ENCODE measurements at regions not wholly inside any gene's neighbourhood (a gene's known extent, or its start where the extent isn't known, plus 50 kb on each side); places are given as distances from the start of the nearest gene placed in this dataset.

DNA sequence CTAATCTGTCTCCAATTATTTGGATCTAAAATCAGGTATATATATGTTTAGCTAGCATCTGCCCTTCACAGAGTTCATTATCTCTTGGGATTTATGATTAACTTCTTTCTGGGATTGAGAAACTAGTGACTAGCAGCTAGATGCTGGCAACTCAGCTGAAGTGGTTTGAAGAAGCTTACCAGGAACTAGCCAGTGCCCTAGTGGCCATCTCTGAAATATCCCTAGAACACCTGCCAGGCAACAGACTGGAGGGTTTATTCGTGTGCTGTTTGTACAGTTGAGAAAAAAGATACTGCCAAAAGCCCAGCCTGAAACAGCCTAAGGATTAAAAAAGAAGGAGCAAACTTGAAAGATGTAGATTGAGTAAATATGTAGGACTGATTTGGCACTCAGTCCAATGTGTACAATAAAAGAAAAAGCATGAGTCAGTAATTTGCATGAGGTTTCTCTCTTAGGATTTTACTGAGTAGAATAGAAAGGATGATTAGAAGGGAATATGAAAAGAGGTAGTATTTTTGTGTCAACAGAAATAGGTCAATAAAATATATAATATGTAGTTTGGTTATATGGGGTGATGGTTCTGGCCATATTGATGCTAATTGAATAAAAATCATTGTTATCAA is 1144.6 kb upstream of the ADGRL2 start:
- TF ChIP-seq, protein P1, sequence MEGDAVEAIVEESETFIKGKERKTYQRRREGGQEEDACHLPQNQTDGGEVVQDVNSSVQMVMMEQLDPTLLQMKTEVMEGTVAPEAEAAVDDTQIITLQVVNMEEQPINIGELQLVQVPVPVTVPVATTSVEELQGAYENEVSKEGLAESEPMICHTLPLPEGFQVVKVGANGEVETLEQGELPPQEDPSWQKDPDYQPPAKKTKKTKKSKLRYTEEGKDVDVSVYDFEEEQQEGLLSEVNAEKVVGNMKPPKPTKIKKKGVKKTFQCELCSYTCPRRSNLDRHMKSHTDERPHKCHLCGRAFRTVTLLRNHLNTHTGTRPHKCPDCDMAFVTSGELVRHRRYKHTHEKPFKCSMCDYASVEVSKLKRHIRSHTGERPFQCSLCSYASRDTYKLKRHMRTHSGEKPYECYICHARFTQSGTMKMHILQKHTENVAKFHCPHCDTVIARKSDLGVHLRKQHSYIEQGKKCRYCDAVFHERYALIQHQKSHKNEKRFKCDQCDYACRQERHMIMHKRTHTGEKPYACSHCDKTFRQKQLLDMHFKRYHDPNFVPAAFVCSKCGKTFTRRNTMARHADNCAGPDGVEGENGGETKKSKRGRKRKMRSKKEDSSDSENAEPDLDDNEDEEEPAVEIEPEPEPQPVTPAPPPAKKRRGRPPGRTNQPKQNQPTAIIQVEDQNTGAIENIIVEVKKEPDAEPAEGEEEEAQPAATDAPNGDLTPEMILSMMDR (IDR thresholded peaks at IDR 0.05), result no peak
- no peak for TF ChIP-seq POLR2A (IDR thresholded peaks at IDR 0.05)

Measured in breast epithelium (tissue), 3 donors.